Vagina (tissue), 2 donors: ENCODE measurements at regions not wholly inside any gene's neighbourhood (a gene's known extent, or its start where the extent isn't known, plus 50 kb on each side); places are given as distances from the start of the nearest gene placed in this dataset.

Source experiments
- CTCF ChIP-seq, 3 experiments: fragments of 450-650 bp in 2 of 3; fragments of 200-600 bp in 1 of 3; sonication (generic) in 1 of 3; IDR thresholded peaks; one replicate each; pipeline ENCODE4 v1.5.1; 2017 to 2019; ENCODE audit warnings: antibody characterized with exemption in 3 of 3, mild to moderate bottlenecking in 2 of 3, moderate library complexity in 2 of 3
- POLR2A ChIP-seq, 2 donors: fragments of 450-650 bp; IDR thresholded peaks; one replicate each; pipeline ENCODE4 v1.6.1; 2017; ENCODE audit warnings: antibody characterized with exemption in 2 of 2, mild to moderate bottlenecking in 2 of 2, moderate library complexity in 2 of 2

GRCh38 chr2:74755386-74755785 lies 78.5 kb upstream of the HK2 start:
- TF ChIP-seq CTCF (IDR thresholded peaks at IDR 0.05) (no peak), POLR2A (IDR thresholded peaks at IDR 0.05) (no peak)
